ENCODE measurements at regions not wholly inside any gene's neighbourhood (a gene's known extent, or its start where the extent isn't known, plus 50 kb on each side); places are given as distances from the start of the nearest gene placed in this dataset.

GRCh38 chr18:37654034-37654433, 88.4 kb upstream of the CELF4 start:
- no peak for TF ChIP-seq POLR2A (IDR thresholded peaks at IDR 0.05)
- Histone ChIP-seq H3K4me3 (no peak overlapping the region), H3K36me3 (no peaks in the 10 kb centered on the region), H3K9me3 (no peaks in the 10 kb centered on the region), H3K27me3 (no peaks in the 10 kb centered on the region), H3K4me1 (no peaks in the 10 kb centered on the region), H3K27ac (no peak overlapping the region)
- DNase-seq: no peak

GRCh38 chr18:37653618-37654017, 88.0 kb upstream of the CELF4 start:
- Histone ChIP-seq H3K9me3 (no peaks in the 10 kb centered on the region), H3K27me3 (no peaks in the 10 kb centered on the region), H3K4me3 (no peak overlapping the region), H3K27ac (no peak overlapping the region), H3K36me3 (no peaks in the 10 kb centered on the region), H3K4me1 (no peaks in the 10 kb centered on the region)
- DNase-seq: no peak
- no peak for TF ChIP-seq POLR2A (IDR thresholded peaks at IDR 0.05)
- no peak for TF ChIP-seq CTCF (IDR thresholded peaks at IDR 0.05)

- no peak overlapping the region for H3K4me3 ChIP-seq
- H3K27ac ChIP-seq: no peak overlapping the region
- H3K4me1 ChIP-seq: no peaks in the 10 kb centered on the region
- no peak for DNase-seq
- no peaks in the 10 kb centered on the region for H3K9me3 ChIP-seq
- no peaks in the 10 kb centered on the region for H3K27me3 ChIP-seq
- TF ChIP-seq CTCF (IDR thresholded peaks at IDR 0.05) (no peak), POLR2A (IDR thresholded peaks at IDR 0.05) (no peak)
- H3K36me3 ChIP-seq: no peaks in the 10 kb centered on the region
These were observed 84.3 kb upstream of the CELF4 start for GRCh38 chr18:37649930-37650329.

- H3K27ac ChIP-seq: no peak overlapping the region
- TF ChIP-seq POLR2A (IDR thresholded peaks at IDR 0.05): no peak
- TF ChIP-seq CTCF (IDR thresholded peaks at IDR 0.05): no peak
- no peaks in the 10 kb centered on the region for H3K27me3 ChIP-seq
- no peak for DNase-seq
- no peaks in the 10 kb centered on the region for H3K9me3 ChIP-seq
- no peaks in the 10 kb centered on the region for H3K36me3 ChIP-seq
- H3K4me1 ChIP-seq: no peaks in the 10 kb centered on the region
- no peak overlapping the region for H3K4me3 ChIP-seq
These were observed 83.8 kb upstream of the CELF4 start for GRCh38 chr18:37649416-37649815.

GRCh38 chr18:37641573-37641972, 76.0 kb upstream of the CELF4 start:
- TF ChIP-seq CTCF (IDR thresholded peaks at IDR 0.05) (no peak), POLR2A (IDR thresholded peaks at IDR 0.05) (no peak)
- no peaks in the 10 kb centered on the region for H3K27me3 ChIP-seq
- no peak for DNase-seq
- H3K9me3 ChIP-seq: no peaks in the 10 kb centered on the region
- H3K4me1 ChIP-seq: no peaks in the 10 kb centered on the region
- no peak overlapping the region for H3K4me3 ChIP-seq
- H3K27ac ChIP-seq: no peak overlapping the region
- no peaks in the 10 kb centered on the region for H3K36me3 ChIP-seq

- no peak overlapping the region for H3K4me3 ChIP-seq
- H3K27ac ChIP-seq: no peak overlapping the region
- no peak for DNase-seq
- H3K36me3 ChIP-seq: no peaks in the 10 kb centered on the region
- H3K9me3 ChIP-seq: no peaks in the 10 kb centered on the region
- no peaks in the 10 kb centered on the region for H3K27me3 ChIP-seq
- no peak for TF ChIP-seq POLR2A (IDR thresholded peaks at IDR 0.05)
- TF ChIP-seq CTCF (IDR thresholded peaks at IDR 0.05): no peak
- H3K4me1 ChIP-seq: no peaks in the 10 kb centered on the region
These were observed 74.9 kb upstream of the CELF4 start for GRCh38 chr18:37640504-37640903.

Measured in Peyer's patch (tissue), 4 donors.